ENCODE measurements at regions not wholly inside any gene's neighbourhood (a gene's known extent, or its start where the extent isn't known, plus 50 kb on each side); places are given as distances from the start of the nearest gene placed in this dataset.

GRCh38 chr2:19549821-19550220 lies 191.4 kb upstream of the OSR1 start:
- TF ChIP-seq, protein P1, sequence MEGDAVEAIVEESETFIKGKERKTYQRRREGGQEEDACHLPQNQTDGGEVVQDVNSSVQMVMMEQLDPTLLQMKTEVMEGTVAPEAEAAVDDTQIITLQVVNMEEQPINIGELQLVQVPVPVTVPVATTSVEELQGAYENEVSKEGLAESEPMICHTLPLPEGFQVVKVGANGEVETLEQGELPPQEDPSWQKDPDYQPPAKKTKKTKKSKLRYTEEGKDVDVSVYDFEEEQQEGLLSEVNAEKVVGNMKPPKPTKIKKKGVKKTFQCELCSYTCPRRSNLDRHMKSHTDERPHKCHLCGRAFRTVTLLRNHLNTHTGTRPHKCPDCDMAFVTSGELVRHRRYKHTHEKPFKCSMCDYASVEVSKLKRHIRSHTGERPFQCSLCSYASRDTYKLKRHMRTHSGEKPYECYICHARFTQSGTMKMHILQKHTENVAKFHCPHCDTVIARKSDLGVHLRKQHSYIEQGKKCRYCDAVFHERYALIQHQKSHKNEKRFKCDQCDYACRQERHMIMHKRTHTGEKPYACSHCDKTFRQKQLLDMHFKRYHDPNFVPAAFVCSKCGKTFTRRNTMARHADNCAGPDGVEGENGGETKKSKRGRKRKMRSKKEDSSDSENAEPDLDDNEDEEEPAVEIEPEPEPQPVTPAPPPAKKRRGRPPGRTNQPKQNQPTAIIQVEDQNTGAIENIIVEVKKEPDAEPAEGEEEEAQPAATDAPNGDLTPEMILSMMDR (IDR thresholded peaks at IDR 0.05): no peak
- no peak for TF ChIP-seq POLR2A (IDR thresholded peaks at IDR 0.05)
